Stimulated activated CD4-positive, alpha-beta T cell treated with anti-CD3 and anti-CD28 coated beads, Interleukin-4, amount 100 ng/mL, for 4 hours (primary cell): ENCODE measurements at regions not wholly inside any gene's neighbourhood (a gene's known extent, or its start where the extent isn't known, plus 50 kb on each side); places are given as distances from the start of the nearest gene placed in this dataset.

ENCODE experiments used
- DNase-seq, 2 experiments: peaks; one replicate each; pipeline ENCODE4 v3.0.0-alpha.2; 2020

DNA sequence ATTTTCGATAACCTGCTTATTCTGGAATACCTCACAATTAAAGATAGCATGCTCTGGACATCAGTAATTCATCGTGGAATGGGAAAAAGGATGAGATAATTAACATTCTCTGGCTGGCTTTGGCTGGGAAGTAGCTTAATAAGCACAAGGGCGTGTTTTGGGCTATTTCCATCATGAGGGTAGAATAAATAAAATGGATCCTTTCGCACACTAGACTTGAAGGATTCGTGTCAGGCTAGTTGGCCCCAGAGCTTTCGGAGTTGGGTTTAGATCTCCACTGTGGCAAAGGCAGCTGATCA, 151.2 kb upstream of the ADRA1B start:
- DNase-seq, result no peak

DNA sequence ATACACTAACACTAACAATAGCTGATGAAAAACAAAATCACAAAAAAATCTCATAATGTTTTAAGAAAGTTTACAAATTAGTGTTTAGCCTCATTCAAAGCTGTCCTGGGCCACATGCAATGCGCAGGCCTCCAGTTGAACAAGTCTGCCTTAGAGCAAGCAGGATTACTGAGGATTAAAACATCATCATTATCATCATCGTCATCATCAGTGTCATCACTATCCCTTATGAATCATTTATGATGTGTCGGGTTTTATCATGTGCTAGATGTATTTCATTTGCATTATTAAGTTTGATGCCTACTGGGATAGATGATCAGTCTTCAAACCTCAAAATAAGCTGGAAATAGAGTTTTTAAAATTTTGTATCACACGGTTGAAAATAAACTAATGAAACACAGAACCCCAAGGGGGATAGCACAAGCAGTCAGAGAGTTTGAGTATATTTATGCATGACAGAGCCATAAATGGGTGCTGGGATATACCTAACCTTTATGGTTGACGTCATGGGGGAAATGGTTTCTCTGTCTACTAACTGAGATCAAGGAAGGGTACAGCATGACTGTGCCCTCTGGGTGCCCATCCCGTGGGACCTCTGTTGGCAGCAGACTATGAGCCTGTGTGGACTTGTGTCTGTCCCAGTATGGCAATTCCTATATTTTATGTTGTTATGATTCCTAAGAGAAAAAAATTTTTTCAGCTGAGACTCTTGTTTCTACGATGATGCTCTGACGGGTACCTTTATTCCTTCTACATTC, 150.3 kb upstream of the ADRA1B start:
- no peak for DNase-seq

DNA sequence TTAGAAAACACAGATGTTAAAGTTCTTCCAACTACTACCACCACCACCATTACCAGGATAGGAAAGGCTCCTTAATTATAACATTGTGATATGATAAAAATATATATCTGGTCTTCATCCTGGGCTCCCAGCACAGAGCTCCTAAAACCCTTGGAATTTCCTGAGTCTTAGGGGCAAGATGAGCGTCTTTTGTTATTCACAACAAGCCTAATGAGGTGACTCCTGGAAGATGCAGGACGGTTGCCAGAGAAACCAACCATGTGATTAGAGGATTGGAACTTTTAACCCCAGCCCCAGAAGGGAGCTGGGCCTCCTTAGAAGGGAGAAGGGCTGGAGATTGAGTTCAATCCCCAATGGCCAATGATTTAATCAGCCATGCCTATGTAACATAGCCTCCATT, 148.0 kb upstream of the ADRA1B start:
- no peak for DNase-seq

DNA sequence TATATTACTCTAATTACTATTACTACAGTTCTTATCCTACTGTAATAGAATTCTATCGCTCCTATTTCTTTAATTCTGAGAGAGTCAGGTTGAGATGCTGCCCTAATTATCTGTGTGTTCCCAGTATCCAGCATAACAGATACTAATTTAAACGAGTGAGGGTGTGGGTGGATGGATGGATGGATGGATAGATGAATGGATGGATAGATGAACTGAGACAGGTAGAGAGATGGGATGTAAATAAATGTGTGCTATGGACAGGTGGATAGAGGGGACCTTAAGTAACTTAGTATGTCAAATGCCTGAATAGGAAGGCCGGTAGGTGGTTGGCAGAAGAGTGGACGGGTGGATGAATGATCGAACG, 143.6 kb upstream of the ADRA1B start:
- DNase-seq, result no peak

DNA sequence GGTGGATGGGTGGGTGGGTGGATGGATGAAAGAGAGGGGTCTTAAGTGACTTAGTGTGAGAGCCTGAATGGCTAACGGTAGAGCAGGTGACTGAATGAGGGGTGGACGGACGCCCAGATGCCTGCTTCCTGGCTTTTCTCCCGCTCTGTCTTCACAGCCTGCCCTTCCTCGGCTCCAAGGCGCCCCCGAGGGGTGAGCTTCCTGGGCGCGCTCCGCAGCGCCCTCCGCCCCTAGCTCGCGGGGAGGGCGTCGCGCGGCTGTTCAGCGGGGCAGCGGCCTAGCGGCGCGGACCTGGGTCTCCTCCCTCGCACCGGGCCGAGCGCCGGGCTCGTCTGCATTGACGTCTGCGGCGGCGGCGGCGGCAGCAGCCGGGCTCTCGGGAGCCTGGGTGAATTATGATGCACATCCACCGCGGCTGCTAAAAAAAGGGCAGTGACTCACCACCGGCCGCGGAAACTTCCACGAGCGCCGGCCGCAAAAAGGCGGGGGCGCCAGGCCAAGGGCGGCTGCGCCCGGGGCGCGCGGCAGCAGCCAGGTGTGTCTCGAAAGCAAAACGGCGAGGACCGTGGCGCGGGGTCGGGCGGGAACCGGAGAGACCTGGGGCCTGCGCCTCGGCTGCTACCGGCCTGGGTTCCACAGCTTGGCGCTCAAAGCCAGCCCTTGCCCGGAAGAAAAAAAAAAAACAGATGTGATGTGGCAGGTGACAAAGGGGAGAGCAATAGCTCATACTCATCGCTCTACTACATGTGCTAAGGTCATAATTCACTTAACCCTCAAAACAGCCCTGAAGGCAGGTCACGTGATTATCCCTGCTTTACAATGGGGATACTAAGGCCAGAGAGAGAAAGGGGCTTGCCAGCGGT, 143.0 kb upstream of the ADRA1B start:
- peak; percentile 75 to 82 for DNase-seq

DNA sequence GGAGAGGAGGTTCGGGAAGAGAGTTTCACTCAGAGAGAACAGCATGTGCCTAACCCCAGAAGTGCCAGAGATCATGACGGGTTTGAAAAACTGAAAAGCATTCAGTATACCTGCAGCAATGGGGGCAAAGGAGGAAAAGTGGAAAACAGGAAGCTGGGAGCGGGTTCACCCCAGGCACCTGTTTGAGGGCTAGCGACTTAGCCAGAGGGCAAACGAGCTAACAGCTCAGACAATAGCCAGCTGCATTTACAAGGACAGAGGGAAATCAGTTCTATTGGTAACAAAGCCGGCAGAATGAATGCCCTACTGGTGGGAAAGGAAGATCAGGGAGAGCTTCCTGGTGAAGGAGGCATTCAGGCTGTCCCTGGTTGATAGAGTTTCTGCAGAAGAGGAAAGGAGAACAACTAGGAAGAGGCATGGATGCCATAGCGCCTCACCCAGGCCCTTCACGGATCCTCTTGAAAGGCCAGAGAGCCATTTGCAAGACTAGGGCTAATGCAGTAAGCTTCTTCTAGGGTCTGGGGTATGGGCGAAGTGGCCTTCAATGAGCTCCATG, 141.7 kb upstream of the ADRA1B start:
- no peak for DNase-seq

- DNase-seq, result no peak
Observed at GRCh38 chr5:159775890-159776289, 140.4 kb upstream of the ADRA1B start.

DNA sequence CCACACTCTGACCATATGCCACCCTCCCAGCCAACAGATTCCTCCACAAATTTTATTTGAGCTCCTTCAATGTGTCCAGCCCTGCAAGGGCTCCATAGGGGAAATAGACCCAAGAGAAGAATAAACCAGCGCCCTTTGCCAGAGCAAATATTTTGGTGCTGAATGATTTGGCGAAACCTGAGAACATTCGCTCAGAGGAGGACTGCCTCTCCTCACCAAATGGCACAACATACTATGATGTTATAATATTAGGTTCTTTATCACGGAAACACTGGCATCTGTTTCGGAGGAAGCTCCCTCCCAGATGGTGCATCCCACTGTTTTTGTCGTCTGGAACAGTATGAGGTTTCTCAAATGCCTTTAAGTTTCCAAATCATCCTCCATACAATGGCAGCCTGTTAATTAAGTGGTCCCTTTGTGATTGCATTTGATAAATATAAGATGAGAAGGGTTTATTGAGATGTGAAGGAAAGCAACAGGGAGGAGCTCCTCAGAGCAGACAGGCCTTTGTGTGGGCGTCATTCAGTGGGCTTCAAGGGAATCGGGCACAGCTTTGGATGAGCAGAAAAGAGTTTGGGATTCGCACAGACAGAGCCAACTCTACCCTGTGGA, 139.1 kb upstream of the ADRA1B start:
- DNase-seq, result no peak

DNA sequence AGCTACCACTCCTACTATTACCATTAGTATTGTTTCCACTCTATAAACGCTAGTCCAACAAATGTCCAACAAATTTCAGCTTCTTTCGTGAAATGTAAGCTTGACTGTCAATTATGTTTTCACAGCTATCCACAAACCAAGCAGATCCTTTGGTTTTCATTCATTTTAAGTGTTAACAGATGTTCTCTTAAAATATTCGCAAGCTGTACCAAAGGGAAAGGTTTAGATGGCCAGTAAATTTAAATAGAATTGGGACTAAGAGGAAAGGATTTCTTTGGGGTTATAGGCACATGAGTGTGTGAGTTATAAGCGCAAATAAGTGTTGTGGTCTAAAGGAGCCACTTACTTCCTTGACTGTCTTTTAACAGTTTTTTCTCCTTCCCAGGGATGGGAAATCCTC, 136.8 kb upstream of the ADRA1B start:
- no peak for DNase-seq

DNA sequence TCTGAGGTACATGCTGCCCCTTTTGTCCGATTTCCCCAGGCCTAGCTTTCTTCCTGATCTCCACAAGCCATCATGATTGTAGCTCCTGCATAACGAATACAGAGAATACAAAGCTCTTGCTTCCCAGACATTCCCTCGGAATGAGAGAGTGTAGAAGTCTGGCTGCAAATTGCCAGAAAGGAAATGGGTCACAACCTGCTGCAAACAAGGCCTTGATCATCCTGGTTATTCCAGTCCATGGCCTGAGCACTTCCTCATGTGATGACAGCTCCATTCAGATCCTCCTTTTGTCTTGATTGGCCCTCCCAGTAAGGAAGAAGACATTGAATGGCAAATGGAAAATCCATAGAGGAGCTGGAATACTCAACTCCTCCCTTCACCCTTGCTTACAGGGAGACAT, 136.0 kb upstream of the ADRA1B start:
- no peak for DNase-seq

DNA sequence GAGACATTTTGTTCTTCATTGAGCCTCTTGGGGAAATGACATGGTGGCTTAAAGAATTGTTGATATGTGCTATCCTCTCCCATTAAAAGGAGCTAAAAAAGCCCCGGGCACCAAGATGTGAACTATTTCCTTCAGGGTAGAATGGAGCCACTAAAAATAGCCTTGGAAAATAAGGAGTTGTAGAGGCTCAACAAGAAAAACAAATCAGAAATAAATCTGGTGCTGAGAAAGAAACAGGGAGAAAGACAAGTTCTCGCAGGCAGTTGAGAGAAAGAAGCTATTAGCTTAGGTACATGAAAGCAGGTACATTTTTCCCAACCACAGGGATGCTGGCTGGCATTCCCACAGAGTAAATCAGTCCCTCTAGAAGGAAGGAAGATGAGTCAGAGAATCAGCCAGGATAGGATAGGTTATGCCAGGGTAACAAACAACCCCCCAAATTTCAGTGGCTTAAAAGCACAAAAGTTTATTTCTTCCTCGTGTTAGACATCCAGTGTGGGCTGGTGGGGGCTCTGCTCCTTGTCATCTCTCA, 134.6 kb upstream of the ADRA1B start:
- no peak for DNase-seq

GRCh38 chr5:159782197-159782994, 133.9 kb upstream of the ADRA1B start:
- no peak for DNase-seq

DNA sequence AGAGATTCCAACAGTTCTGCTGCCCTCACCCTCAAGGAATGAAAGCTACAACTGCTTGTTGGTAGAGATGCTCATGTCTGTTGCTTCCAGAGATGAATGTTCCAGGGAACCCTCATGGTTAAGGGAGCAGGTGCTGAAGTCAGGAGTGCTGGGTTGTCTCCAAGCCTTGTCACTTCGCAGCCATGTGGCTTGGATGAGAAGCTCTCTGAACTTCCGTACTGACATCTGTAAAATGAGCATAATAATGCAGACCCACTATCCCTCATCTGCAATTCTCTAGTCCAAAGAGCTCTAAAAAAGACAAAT, 133.3 kb upstream of the ADRA1B start:
- no peak for DNase-seq

- DNase-seq, result no peak
Observed at GRCh38 chr5:159783726-159784247, 132.5 kb upstream of the ADRA1B start.

- no peak for DNase-seq
Observed at GRCh38 chr5:159784993-159785392, 131.3 kb upstream of the ADRA1B start.

- DNase-seq, result no peak
Observed at GRCh38 chr5:159785656-159786055, 130.6 kb upstream of the ADRA1B start.

- DNase-seq, result no peak
Observed at GRCh38 chr5:159786201-159786600, 130.1 kb upstream of the ADRA1B start.

DNA sequence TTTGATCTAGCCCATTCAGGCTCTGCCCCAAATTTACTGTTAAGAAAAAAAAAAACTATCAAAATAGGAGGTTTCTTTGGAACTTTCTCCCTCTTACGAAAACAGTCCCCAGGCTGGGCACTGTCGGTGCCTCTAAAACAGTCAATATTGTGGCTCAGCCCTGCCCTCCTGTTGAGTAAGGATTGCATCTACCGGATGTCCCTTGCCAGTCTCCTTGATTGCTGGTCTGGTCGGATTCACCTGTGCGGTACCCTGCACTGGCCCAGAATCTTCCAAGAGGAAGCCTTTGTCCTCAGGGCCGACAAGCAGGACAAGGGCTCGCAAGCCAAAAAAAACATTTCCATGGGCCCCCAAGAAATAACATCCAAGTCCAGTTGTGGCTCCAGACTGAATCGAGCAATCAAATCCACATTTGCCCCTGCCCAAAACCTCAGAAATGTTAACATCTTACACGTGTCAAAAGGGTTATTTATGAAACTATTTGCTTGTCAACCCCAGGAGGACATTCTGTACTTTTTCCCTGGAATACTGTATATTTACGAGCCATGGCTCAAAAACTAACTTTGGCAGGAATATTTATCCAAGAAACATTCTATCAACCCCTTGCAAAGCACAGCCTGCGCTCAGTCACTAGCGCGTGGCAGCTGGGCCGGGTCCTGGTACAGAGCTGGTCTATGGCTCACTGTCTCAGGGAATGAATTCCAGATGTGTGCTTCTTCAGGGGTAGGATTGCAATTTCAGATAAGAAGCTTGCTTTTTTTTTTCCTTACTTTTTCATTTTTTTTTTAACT, 129.2 kb upstream of the ADRA1B start:
- DNase-seq, result no peak

- no peak for DNase-seq
Observed at GRCh38 chr5:159787837-159788236, 128.4 kb upstream of the ADRA1B start.

DNA sequence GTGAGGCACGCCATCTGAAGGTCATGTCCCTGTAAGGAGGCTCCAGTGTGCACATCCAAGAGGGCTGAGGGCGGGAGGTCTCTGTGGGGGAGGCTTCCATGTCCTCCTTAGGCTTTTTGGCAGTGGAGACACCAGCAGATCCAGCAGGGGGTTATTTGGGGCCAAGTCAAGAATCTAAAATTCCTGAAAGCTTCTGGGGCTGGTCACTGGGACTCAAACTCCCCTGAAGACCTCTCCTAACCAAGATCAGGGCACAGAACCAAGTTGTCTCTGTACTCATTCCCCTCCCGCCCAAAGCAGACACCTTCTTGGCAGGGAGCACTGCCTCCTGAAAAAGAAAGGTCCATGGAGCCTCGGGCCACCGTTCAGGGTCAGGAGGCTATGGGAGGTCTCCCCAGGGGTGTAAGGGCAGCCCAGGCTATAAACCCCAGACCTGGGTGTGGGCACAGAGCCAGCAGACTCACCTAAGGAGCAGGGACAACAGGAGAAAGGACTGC, 127.4 kb upstream of the ADRA1B start:
- no peak for DNase-seq

DNA sequence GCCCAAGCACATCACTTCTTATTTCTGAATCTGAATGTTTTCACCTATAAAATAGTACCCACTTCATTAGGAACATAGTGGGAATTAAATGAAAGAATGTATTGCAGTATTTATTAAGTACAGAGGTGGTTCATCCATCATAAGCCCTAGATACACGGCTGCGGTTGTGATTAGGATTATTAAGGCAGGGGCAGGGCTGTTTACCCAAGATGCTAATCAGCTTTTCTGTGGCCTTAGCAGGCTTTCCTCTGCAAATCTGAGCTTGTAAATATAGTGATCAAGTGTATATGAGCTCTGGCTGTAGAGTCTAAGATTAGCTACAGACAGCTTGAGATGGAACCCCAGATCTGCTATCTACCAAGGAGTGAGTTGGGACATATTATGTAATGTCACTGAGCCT, 124.1 kb upstream of the ADRA1B start:
- no peak for DNase-seq
